WTC11 (cell line): ENCODE measurements at regions not wholly inside any gene's neighbourhood (a gene's known extent, or its start where the extent isn't known, plus 50 kb on each side); places are given as distances from the start of the nearest gene placed in this dataset.
"Not testable (repeated sequence)": the region's sequence is repeated elsewhere in the genome, so short reads cannot be mapped to it uniquely, and the experiment has no call there.

Experiments used
- ATAC-seq: fragments of 200-7000 bp; cut with Tn5 transposase; 2 replicates; pipeline ENCODE4 v1.10.0; 2021; ENCODE audit warnings: mild to moderate bottlenecking, moderate library complexity
- CTCF ChIA-PET: fragments of 300-600 bp; sonication (Branson Sonifier 250); formaldehyde crosslinking; loops from one replicate; lab custom pipeline; 2021; ENCODE audit warnings: antibody characterized with exemption; lab: Charles Lee
- POLR2A ChIA-PET: fragments of 350-600 bp; sonication (Branson Sonifier 250); formaldehyde crosslinking; loops from one replicate; lab custom pipeline; 2021; ENCODE audit warnings: antibody characterized with exemption; lab: Charles Lee
- DNase-seq: peaks from one replicate; pipeline ENCODE4 v3.0.0; 2021; ENCODE audit warnings: low spot score
- H3K27ac Mint-ChIP-seq: 2 replicates; pipeline ENCODE4 v1.8.0; 2021; ENCODE audit warnings: mixed read lengths
- H3K27me3 Mint-ChIP-seq: 2 replicates; pipeline ENCODE4 v1.8.0; 2021; ENCODE audit warnings: low read depth, mild to moderate bottlenecking, moderate library complexity, mixed read lengths
- H3K36me3 Mint-ChIP-seq: 2 replicates; pipeline ENCODE4 v1.8.0; 2021; ENCODE audit warnings: mixed read lengths
- H3K4me1 Mint-ChIP-seq: 2 replicates; pipeline ENCODE4 v1.8.0; 2022; ENCODE audit warnings: mixed read lengths
- H3K4me3 Mint-ChIP-seq: 2 replicates; pipeline ENCODE4 v1.8.0; 2021; ENCODE audit warnings: mild to moderate bottlenecking, moderate library complexity, mixed read lengths
- H3K9me3 Mint-ChIP-seq: 2 replicates; pipeline ENCODE4 v1.8.0; 2021; ENCODE audit warnings: mixed read lengths
- CTCF ChIP-seq: fragments of 200-600 bp; IDR thresholded peaks from 2 replicates; pipeline ENCODE4 v1.8.0; 2022; ENCODE audit warnings: antibody characterized with exemption
- E2F1 ChIP-seq: sonication (generic); formaldehyde crosslinking; IDR thresholded peaks from 2 replicates; pipeline ENCODE4 v1.8.0; 2022; ENCODE audit warnings: mild to moderate bottlenecking, missing genetic modification reagents
- EMX1 ChIP-seq: fragments of 250-450 bp; sonication (Bioruptor Pico); IDR thresholded peaks from 2 replicates; pipeline ENCODE4 v1.8.0; 2021; ENCODE audit warnings: mild to moderate bottlenecking
- FOXK1 ChIP-seq: sonication (generic); formaldehyde crosslinking; IDR thresholded peaks from 2 replicates; pipeline ENCODE4 v1.8.0; 2022; ENCODE audit warnings: mild to moderate bottlenecking, moderate library complexity, missing genetic modification reagents
- GABPB1 ChIP-seq: sonication (generic); formaldehyde crosslinking; IDR thresholded peaks from 2 replicates; pipeline ENCODE4 v1.8.1; 2023; ENCODE audit warnings: mild to moderate bottlenecking, missing genetic modification reagents
- JUN ChIP-seq: sonication (generic); formaldehyde crosslinking; IDR thresholded peaks from 2 replicates; pipeline ENCODE4 v1.8.0; 2023; ENCODE audit warnings: mild to moderate bottlenecking, missing genetic modification reagents
- NR2C2 ChIP-seq: sonication (generic); formaldehyde crosslinking; IDR thresholded peaks from 2 replicates; pipeline ENCODE4 v1.8.0; 2022; ENCODE audit warnings: mild to moderate bottlenecking, missing genetic modification reagents
- NR3C1 ChIP-seq: sonication (generic); formaldehyde crosslinking; conservative IDR thresholded peaks from 2 replicates; pipeline ENCODE4 v1.8.1; 2023; ENCODE audit warnings: low read depth, mild to moderate bottlenecking, missing genetic modification reagents
- PRDM15 ChIP-seq: sonication (generic); formaldehyde crosslinking; IDR thresholded peaks from 2 replicates; pipeline ENCODE4 v1.8.0; 2022; ENCODE audit warnings: missing genetic modification reagents
- PRRX2 ChIP-seq: fragments of 250-450 bp; sonication (Bioruptor Pico); IDR thresholded peaks from 2 replicates; pipeline ENCODE4 v1.8.0; 2021; ENCODE audit warnings: mild to moderate bottlenecking
- RORB ChIP-seq: fragments of 250-450 bp; sonication (Bioruptor Pico); IDR thresholded peaks from 2 replicates; pipeline ENCODE4 v1.9.0; 2021; ENCODE audit warnings: mild to moderate bottlenecking
- SOX15 ChIP-seq: fragments of 250-450 bp; sonication (Bioruptor Pico); IDR thresholded peaks from 2 replicates; pipeline ENCODE4 v1.9.0; 2021; ENCODE audit warnings: mild to moderate bottlenecking
- TCF7 ChIP-seq: sonication (generic); formaldehyde crosslinking; IDR thresholded peaks from 2 replicates; pipeline ENCODE4 v1.8.0; 2022; ENCODE audit warnings: mild to moderate bottlenecking, low read depth, missing genetic modification reagents, moderate library complexity
- USF2 ChIP-seq: sonication (generic); formaldehyde crosslinking; IDR thresholded peaks from 2 replicates; pipeline ENCODE4 v1.8.1; 2023; ENCODE audit warnings: mild to moderate bottlenecking, missing genetic modification reagents, moderate library complexity
- ZNF263 ChIP-seq: sonication (generic); formaldehyde crosslinking; IDR thresholded peaks from 2 replicates; pipeline ENCODE4 v1.8.1; 2022; ENCODE audit warnings: low read depth, mild to moderate bottlenecking, moderate library complexity, missing genetic modification reagents
- ZNF317 ChIP-seq: sonication (generic); formaldehyde crosslinking; IDR thresholded peaks from 2 replicates; pipeline ENCODE4 v1.8.1; 2023; ENCODE audit warnings: low read depth, mild to moderate bottlenecking, moderate library complexity, missing genetic modification reagents, borderline replicate concordance
- ZNF396 ChIP-seq: fragments of 250-450 bp; sonication (Bioruptor Pico); IDR thresholded peaks from 2 replicates; pipeline ENCODE4 v1.8.0; 2021; ENCODE audit warnings: mild to moderate bottlenecking, moderate library complexity, borderline replicate concordance
- ZNF423 ChIP-seq: fragments of 250-450 bp; sonication (Bioruptor Pico); IDR thresholded peaks from 2 replicates; pipeline ENCODE4 v2.1.2; 2022; ENCODE audit warnings: mild to moderate bottlenecking, moderate library complexity
- TF ChIP-seq, protein P1 (sequence below): sonication (generic); formaldehyde crosslinking; conservative IDR thresholded peaks from 2 replicates; pipeline ENCODE4 v1.8.1; 2022; ENCODE audit warnings: mild to moderate bottlenecking, missing genetic modification reagents
- TF ChIP-seq, protein P2 (sequence below): sonication (generic); formaldehyde crosslinking; IDR thresholded peaks from 2 replicates; pipeline ENCODE4 v1.8.1; 2022; ENCODE audit warnings: low read depth, missing genetic modification reagents, borderline replicate concordance
- TF ChIP-seq, protein P3 (sequence below): sonication (generic); formaldehyde crosslinking; IDR thresholded peaks from 2 replicates; pipeline ENCODE4 v1.8.1; 2022; ENCODE audit warnings: missing genetic modification reagents, borderline replicate concordance

GRCh38 chr5:104840284-104840683 lies 1277.7 kb upstream of the NUDT12 start:
- no peak for ATAC-seq

DNA sequence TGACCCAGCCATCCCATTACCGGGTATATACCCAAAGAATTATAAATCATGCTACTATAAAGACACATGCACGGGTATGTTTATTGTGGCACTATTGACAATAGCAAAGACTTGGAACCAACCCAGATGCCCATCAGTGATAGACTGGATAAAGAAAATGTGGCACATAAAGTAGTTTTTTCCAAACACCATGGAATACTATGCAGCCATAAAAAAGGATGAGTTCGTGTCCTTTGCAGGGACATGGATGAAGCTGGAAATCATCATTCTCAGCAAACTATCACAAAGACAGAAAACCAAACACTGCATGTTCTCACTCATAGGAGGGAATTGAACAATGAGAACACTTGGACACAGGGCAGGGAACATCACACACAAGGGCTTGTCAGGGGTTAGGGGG lies 1268.9 kb upstream of the NUDT12 start:
- H3K27ac Mint-ChIP-seq, ATAC-seq, POLR2A ChIA-PET, H3K4me3 Mint-ChIP-seq, H3K9me3 Mint-ChIP-seq, DNase-seq, H3K36me3 Mint-ChIP-seq, CTCF ChIA-PET, H3K4me1 Mint-ChIP-seq, H3K27me3 Mint-ChIP-seq: not testable (repeated sequence)

More at GRCh38 chr5:104840284-104840683, 1277.7 kb upstream of the NUDT12 start:
- H3K9me3 Mint-ChIP-seq, result no peaks in the 10 kb centered on the region
- H3K4me3 Mint-ChIP-seq, result no peak overlapping the region
- CTCF ChIA-PET, result no interaction called here
- no peak for DNase-seq
- H3K27me3 Mint-ChIP-seq, result no peaks in the 10 kb centered on the region
- H3K36me3 Mint-ChIP-seq, result no peaks in the 10 kb centered on the region
- H3K27ac Mint-ChIP-seq, result no peak overlapping the region
- H3K4me1 Mint-ChIP-seq, result peaks cover 43% of the 10 kb centered on the region
- TF ChIP-seq TCF7 (CRISPR knock-in tag), result no peak
- no peak for TF ChIP-seq PRRX2 (CRISPR knock-in tag)
- TF ChIP-seq GABPB1 (CRISPR knock-in tag), result no peak
- TF ChIP-seq, protein P1, sequence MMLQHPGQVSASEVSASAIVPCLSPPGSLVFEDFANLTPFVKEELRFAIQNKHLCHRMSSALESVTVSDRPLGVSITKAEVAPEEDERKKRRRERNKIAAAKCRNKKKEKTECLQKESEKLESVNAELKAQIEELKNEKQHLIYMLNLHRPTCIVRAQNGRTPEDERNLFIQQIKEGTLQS (CRISPR knock-in tag), result no peak
- TF ChIP-seq, all 79 proteins: peak for 0
- POLR2A ChIA-PET, result no interaction called here

DNA sequence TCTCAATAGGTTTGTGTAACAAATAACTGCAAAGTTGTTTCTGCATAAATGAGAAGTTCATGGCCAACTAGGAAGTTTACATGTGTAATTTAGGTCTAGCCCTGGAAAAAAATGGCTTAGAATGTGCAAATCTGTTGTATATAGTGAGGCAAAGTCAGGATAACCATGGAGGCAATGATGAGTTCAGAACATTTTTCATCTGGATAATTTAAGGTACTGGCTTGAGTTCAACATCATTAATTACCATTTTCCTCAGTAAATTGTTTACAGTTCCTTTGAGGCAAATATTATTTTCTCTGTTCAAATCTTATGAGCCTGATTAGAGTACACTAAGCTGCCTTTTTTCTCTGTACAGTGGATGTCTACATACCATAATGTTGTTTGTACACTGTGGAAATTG lies 1259.0 kb upstream of the NUDT12 start:
- CTCF ChIA-PET, result no interaction called here
- no peak overlapping the region for H3K27ac Mint-ChIP-seq
- DNase-seq (no peak), ATAC-seq (no peak)
- POLR2A ChIA-PET, result no interaction called here
- H3K9me3 Mint-ChIP-seq, result no peaks in the 10 kb centered on the region
- H3K36me3 Mint-ChIP-seq, result no peaks in the 10 kb centered on the region
- H3K4me3 Mint-ChIP-seq, result no peak overlapping the region
- H3K4me1 Mint-ChIP-seq, result no peaks in the 10 kb centered on the region
- no peaks in the 10 kb centered on the region for H3K27me3 Mint-ChIP-seq
- TF ChIP-seq, protein P2, sequence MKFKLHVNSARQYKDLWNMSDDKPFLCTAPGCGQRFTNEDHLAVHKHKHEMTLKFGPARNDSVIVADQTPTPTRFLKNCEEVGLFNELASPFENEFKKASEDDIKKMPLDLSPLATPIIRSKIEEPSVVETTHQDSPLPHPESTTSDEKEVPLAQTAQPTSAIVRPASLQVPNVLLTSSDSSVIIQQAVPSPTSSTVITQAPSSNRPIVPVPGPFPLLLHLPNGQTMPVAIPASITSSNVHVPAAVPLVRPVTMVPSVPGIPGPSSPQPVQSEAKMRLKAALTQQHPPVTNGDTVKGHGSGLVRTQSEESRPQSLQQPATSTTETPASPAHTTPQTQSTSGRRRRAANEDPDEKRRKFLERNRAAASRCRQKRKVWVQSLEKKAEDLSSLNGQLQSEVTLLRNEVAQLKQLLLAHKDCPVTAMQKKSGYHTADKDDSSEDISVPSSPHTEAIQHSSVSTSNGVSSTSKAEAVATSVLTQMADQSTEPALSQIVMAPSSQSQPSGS, result no peak
- TF ChIP-seq ZNF317 (no peak), E2F1 (CRISPR knock-in tag) (no peak), PRDM15 (CRISPR knock-in tag) (no peak), EMX1 (no peak), ZNF263 (no peak), CTCF (no peak), RORB (CRISPR knock-in tag) (no peak), USF2 (no peak), JUN (CRISPR knock-in tag) (no peak), FOXK1 (CRISPR knock-in tag) (no peak), NR2C2 (CRISPR knock-in tag) (no peak), SOX15 (CRISPR knock-in tag) (no peak), NR3C1 (no peak), ZNF423 (no peak), ZNF396 (CRISPR knock-in tag) (no peak)
- TF ChIP-seq, protein P3, sequence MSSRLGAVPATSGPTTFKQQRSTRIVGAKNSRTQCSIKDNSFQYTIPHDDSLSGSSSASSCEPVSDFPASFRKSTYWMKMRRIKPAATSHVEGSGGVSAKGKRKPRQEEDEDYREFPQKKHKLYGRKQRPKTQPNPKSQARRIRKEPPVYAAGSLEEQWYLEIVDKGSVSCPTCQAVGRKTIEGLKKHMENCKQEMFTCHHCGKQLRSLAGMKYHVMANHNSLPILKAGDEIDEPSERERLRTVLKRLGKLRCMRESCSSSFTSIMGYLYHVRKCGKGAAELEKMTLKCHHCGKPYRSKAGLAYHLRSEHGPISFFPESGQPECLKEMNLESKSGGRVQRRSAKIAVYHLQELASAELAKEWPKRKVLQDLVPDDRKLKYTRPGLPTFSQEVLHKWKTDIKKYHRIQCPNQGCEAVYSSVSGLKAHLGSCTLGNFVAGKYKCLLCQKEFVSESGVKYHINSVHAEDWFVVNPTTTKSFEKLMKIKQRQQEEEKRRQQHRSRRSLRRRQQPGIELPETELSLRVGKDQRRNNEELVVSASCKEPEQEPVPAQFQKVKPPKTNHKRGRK (CRISPR knock-in tag), result no peak
